Muscle layer of duodenum (tissue), 2 donors: ENCODE measurements at regions not wholly inside any gene's neighbourhood (a gene's known extent, or its start where the extent isn't known, plus 50 kb on each side); places are given as distances from the start of the nearest gene placed in this dataset.

ENCODE experiments used
- H3K27ac ChIP-seq: one replicate; pipeline ENCODE4 v1.7.0; 2013; ENCODE audit warnings: mild to moderate bottlenecking, low read length
- H3K27me3 ChIP-seq: one replicate; pipeline ENCODE4 v1.7.0; 2013; ENCODE audit warnings: low read depth, mild to moderate bottlenecking, control low read depth, low read length
- H3K36me3 ChIP-seq, 2 donors: one replicate each; pipeline ENCODE4 v1.7.0; 2013; ENCODE audit warnings: low read length in 2 of 2, control low read depth in 1 of 2, mild to moderate bottlenecking in 1 of 2; ENCODE audit not compliant: insufficient read depth in 2 of 2, control insufficient read depth in 1 of 2
- H3K4me1 ChIP-seq, 2 donors: one replicate each; pipeline ENCODE4 v1.7.0; 2013; ENCODE audit warnings: low read length in 2 of 2, mild to moderate bottlenecking in 2 of 2, control low read depth in 1 of 2, moderate library complexity in 1 of 2; ENCODE audit not compliant: insufficient read depth in 2 of 2, control insufficient read depth in 1 of 2
- H3K4me3 ChIP-seq, 2 donors: one replicate each; pipeline ENCODE4 v1.7.0; 2013; ENCODE audit warnings: low read length in 2 of 2, low read depth in 1 of 2, mild to moderate bottlenecking in 1 of 2
- H3K9me3 ChIP-seq, 2 donors: one replicate each; pipeline ENCODE4 v1.7.0; 2013; ENCODE audit warnings: low read length in 2 of 2, control low read depth in 1 of 2, mild to moderate bottlenecking in 1 of 2; ENCODE audit not compliant: control insufficient read depth in 1 of 2
- donor health status: healthy.

DNA sequence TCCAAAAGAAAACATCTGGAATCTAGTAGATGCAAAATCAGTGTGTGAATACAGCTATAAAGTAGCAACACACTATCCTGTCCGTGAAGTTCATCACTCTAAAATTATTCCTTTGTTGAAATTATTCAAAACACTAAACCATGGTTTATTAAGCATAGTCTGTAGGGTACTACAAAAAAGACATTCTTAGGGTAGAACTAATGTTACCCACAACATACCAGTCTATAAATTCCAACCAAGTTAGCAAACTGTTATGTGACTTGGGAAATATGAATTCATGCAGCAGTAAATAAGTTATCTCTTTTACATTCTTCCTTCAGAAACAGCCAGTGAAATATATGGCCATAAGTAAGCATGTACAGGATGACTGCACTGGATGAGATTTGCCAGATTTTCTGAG lies 580.3 kb upstream of the ADGRB3 start:
- H3K4me3 ChIP-seq: no peak overlapping the region
- H3K27ac ChIP-seq: no peak overlapping the region
- H3K27me3 ChIP-seq: no peaks in the 10 kb centered on the region
- H3K4me1 ChIP-seq: no peaks in the 10 kb centered on the region
- H3K9me3 ChIP-seq: no peaks in the 10 kb centered on the region
- H3K36me3 ChIP-seq: no peaks in the 10 kb centered on the region

GRCh38 chr6:68053805-68054373 lies 581.2 kb upstream of the ADGRB3 start:
- no peaks in the 10 kb centered on the region for H3K4me1 ChIP-seq
- no peaks in the 10 kb centered on the region for H3K9me3 ChIP-seq
- H3K27ac ChIP-seq: no peak overlapping the region
- H3K4me3 ChIP-seq: no peak overlapping the region
- no peaks in the 10 kb centered on the region for H3K36me3 ChIP-seq
- no peaks in the 10 kb centered on the region for H3K27me3 ChIP-seq

DNA sequence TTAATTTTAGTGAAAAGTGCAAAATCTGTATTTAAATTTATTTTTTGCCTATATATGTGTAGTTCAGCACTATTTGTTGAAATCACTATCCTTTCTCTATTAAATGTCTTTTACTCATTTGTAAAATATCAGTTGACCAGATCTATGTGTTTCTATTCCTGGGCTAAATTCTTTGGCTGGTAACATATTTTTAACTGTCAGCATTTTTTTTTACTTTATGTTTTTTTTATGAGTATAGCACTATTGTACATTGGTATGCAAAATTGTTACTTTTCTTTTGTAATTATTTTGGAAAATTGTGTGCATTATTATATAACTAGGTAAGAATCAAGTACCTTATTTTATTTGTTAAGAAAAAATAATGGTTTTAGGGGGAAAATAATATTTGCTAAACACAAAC lies 582.8 kb upstream of the ADGRB3 start:
- H3K36me3 ChIP-seq: no peaks in the 10 kb centered on the region
- no peaks in the 10 kb centered on the region for H3K27me3 ChIP-seq

GRCh38 chr6:68049562-68049961 lies 585.5 kb upstream of the ADGRB3 start:
- no peaks in the 10 kb centered on the region for H3K36me3 ChIP-seq

More for the DNA sequence above, 582.8 kb upstream of the ADGRB3 start:
- no peak overlapping the region for H3K27ac ChIP-seq
- H3K4me1 ChIP-seq: no peaks in the 10 kb centered on the region
- no peaks in the 10 kb centered on the region for H3K9me3 ChIP-seq
- no peak overlapping the region for H3K4me3 ChIP-seq

DNA sequence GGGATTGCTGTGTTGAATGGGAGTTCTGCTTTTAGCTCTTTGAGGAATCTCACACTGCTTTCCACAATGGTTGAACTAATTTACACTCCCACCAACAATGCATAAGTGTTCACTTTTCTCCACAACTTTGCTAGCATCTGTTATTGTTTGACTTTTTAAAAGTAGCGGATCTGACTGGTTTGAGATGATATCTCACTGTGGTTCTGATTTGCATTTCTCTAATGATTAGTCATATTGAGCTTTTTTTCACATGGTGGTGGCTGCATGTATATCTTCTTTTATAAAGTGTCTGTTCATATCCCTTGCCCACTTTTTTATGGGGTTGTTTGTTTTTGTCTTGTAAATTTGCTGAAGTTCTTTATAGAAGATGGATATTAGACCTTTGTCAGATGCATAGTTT lies 588.3 kb upstream of the ADGRB3 start:
- H3K9me3 ChIP-seq: no peaks in the 10 kb centered on the region
- H3K36me3 ChIP-seq: no peaks in the 10 kb centered on the region
- no peaks in the 10 kb centered on the region for H3K27me3 ChIP-seq

More at GRCh38 chr6:68049562-68049961, 585.5 kb upstream of the ADGRB3 start:
- no peak overlapping the region for H3K27ac ChIP-seq
- H3K27me3 ChIP-seq: no peaks in the 10 kb centered on the region
- no peaks in the 10 kb centered on the region for H3K9me3 ChIP-seq
- H3K4me1 ChIP-seq: no peaks in the 10 kb centered on the region
- no peak overlapping the region for H3K4me3 ChIP-seq

GRCh38 chr6:68046302-68046701 lies 588.8 kb upstream of the ADGRB3 start:
- Histone ChIP-seq H3K27ac (no peak overlapping the region), H3K4me3 (no peak overlapping the region), H3K4me1 (no peaks in the 10 kb centered on the region), H3K36me3 (no peaks in the 10 kb centered on the region), H3K27me3 (no peaks in the 10 kb centered on the region), H3K9me3 (no peaks in the 10 kb centered on the region)

More for the DNA sequence above, 588.3 kb upstream of the ADGRB3 start:
- Histone ChIP-seq H3K4me3 (no peak overlapping the region), H3K4me1 (no peaks in the 10 kb centered on the region), H3K27ac (no peak overlapping the region)

- H3K9me3 ChIP-seq: no peaks in the 10 kb centered on the region
- no peaks in the 10 kb centered on the region for H3K27me3 ChIP-seq
- H3K27ac ChIP-seq: no peak overlapping the region
- H3K36me3 ChIP-seq: no peaks in the 10 kb centered on the region
- no peak overlapping the region for H3K4me3 ChIP-seq
- H3K4me1 ChIP-seq: no peaks in the 10 kb centered on the region
Observed at GRCh38 chr6:68045193-68045592, 589.9 kb upstream of the ADGRB3 start.

DNA sequence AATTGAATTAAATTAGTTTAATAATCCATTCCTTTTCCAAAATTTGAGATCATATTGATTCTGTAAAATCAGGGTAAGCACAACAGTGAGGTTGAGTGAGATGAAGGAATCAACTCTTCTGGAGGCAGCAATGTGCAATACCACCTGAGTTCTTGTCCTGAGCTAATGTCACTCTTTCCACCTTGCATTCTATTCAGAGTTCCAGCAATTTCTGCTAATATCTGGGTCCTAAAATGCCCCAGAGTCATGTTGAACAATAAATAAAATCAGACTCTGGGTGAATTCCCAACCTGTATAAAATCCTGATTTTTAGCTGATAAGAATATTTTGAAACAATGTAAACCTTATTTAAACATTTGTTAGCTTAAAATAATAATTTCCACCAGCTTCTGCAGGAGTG lies 590.8 kb upstream of the ADGRB3 start:
- H3K9me3 ChIP-seq: no peaks in the 10 kb centered on the region
- H3K27me3 ChIP-seq: no peaks in the 10 kb centered on the region
- H3K27ac ChIP-seq: no peak overlapping the region
- no peaks in the 10 kb centered on the region for H3K4me1 ChIP-seq
- H3K36me3 ChIP-seq: no peaks in the 10 kb centered on the region
- no peak overlapping the region for H3K4me3 ChIP-seq

GRCh38 chr6:68043122-68043398 lies 592.0 kb upstream of the ADGRB3 start:
- Histone ChIP-seq H3K4me3 (no peak overlapping the region), H3K4me1 (no peaks in the 10 kb centered on the region), H3K27me3 (no peaks in the 10 kb centered on the region), H3K9me3 (no peaks in the 10 kb centered on the region), H3K36me3 (no peaks in the 10 kb centered on the region), H3K27ac (no peak overlapping the region)

GRCh38 chr6:68042339-68043121 lies 592.6 kb upstream of the ADGRB3 start:
- H3K4me1 ChIP-seq: no peaks in the 10 kb centered on the region
- no peak overlapping the region for H3K27ac ChIP-seq
- H3K4me3 ChIP-seq: no peak overlapping the region
- no peaks in the 10 kb centered on the region for H3K27me3 ChIP-seq
- no peaks in the 10 kb centered on the region for H3K9me3 ChIP-seq
- H3K36me3 ChIP-seq: no peaks in the 10 kb centered on the region

DNA sequence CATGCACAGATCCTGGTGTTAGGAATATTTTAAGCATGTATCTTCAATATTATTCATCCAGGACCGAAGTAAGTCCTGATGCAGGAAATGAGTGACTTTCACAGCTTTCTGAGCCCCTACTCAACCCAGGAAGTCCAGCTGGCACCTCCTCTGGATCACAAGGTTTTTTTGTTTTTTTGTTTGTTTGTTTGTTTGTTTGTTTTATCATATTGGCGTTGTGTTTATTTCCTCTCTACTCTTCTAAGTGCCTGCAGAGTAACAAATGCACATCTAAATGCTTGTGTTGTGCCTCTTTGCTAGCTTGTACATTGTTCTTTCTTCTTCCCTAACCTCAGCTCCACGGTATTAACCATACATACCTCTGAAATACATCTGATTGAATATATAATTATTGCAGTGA lies 594.3 kb upstream of the ADGRB3 start:
- H3K9me3 ChIP-seq: no peaks in the 10 kb centered on the region
- H3K36me3 ChIP-seq: no peaks in the 10 kb centered on the region
- H3K4me1 ChIP-seq: no peaks in the 10 kb centered on the region
- no peaks in the 10 kb centered on the region for H3K27me3 ChIP-seq
- H3K27ac ChIP-seq: no peak overlapping the region
- H3K4me3 ChIP-seq: no peak overlapping the region

GRCh38 chr6:68040312-68040778 lies 594.7 kb upstream of the ADGRB3 start:
- H3K27ac ChIP-seq: no peak overlapping the region
- H3K9me3 ChIP-seq: no peaks in the 10 kb centered on the region
- no peaks in the 10 kb centered on the region for H3K4me1 ChIP-seq
- H3K36me3 ChIP-seq: no peaks in the 10 kb centered on the region
- no peak overlapping the region for H3K4me3 ChIP-seq
- H3K27me3 ChIP-seq: no peaks in the 10 kb centered on the region
